Mucosa of descending colon (tissue), 3 donors: ENCODE measurements at regions not wholly inside any gene's neighbourhood (a gene's known extent, or its start where the extent isn't known, plus 50 kb on each side); places are given as distances from the start of the nearest gene placed in this dataset.
A peak's percentile ranks its signal among the peaks of the same experiment; 100 is the strongest.

Source experiments
- ATAC-seq: fragments of 200-7000 bp; cut with Tn5 transposase; one replicate; pipeline ENCODE4 v1.9.1; 2020; ENCODE audit warnings: mild to moderate bottlenecking, moderate library complexity
- DNase-seq, 3 donors: peaks; one replicate each; pipeline ENCODE4 v3.0.0-alpha.2; 2020
- H3K36me3 ChIP-seq: fragments of 200-600 bp; one replicate; pipeline ENCODE4 v1.8.0; 2021; ENCODE audit warnings: low read depth, mild to moderate bottlenecking
- H3K4me1 ChIP-seq: fragments of 200-600 bp; one replicate; pipeline ENCODE4 v1.8.0; 2021; ENCODE audit warnings: low read depth, mild to moderate bottlenecking
- H3K4me3 ChIP-seq: fragments of 200-600 bp; one replicate; pipeline ENCODE4 v1.8.0; 2021; ENCODE audit warnings: mild to moderate bottlenecking
- H3K9me3 ChIP-seq: fragments of 200-600 bp; one replicate; pipeline ENCODE4 v1.8.0; 2021; ENCODE audit warnings: mild to moderate bottlenecking
- intact Hi-C, 2 donors: fragments of 100-400 bp; cut with DNase I in 1 of 2; cut with micrococcal nuclease in 1 of 2; formaldehyde crosslinking; loops; one replicate each; pipeline versions ENCODE4 v1.11.0 to v1.11.1; 2022; cut with DNase I, micrococcal nuclease
- TF ChIP-seq, protein P1 (sequence below): fragments of 200-600 bp; IDR thresholded peaks from one replicate; pipeline ENCODE4 v1.8.0; 2022; ENCODE audit warnings: antibody characterized with exemption, mild to moderate bottlenecking
- donor health status: DM: no; HTN: no; CAD: no; lungs with moderate emphysema.
- donor health status: DM: no; HTN: no; CAD: no.
- donor health status: DM: no; HTN: yes; CAD: no.

DNA sequence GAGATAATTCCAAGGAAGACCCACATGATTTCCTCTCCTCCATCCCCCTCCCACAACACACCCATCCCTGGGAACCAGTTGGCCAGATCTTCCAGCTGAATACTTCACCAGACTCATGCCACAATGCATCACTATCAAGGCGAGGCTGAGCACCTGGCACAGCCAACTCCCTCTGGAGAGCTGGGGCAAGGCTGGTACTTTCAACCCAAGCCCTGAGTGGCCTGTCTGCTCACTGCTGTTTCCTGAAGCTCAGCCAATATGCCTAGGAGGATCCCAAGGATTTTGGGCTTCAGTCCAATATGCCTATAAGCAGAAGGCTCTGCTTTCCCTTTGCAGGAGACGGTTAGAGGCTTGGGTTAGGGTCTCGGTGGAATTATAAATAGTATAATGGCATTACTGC lies 90.9 kb upstream of the NEO1 start:
- H3K36me3 ChIP-seq, result no peaks in the 10 kb centered on the region
- ATAC-seq (peak; percentile 82), DNase-seq (peak; percentile 61 to 75 (median 69))
- TF ChIP-seq, protein P1, sequence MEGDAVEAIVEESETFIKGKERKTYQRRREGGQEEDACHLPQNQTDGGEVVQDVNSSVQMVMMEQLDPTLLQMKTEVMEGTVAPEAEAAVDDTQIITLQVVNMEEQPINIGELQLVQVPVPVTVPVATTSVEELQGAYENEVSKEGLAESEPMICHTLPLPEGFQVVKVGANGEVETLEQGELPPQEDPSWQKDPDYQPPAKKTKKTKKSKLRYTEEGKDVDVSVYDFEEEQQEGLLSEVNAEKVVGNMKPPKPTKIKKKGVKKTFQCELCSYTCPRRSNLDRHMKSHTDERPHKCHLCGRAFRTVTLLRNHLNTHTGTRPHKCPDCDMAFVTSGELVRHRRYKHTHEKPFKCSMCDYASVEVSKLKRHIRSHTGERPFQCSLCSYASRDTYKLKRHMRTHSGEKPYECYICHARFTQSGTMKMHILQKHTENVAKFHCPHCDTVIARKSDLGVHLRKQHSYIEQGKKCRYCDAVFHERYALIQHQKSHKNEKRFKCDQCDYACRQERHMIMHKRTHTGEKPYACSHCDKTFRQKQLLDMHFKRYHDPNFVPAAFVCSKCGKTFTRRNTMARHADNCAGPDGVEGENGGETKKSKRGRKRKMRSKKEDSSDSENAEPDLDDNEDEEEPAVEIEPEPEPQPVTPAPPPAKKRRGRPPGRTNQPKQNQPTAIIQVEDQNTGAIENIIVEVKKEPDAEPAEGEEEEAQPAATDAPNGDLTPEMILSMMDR, result no peak
- no peak overlapping the region for H3K4me3 ChIP-seq
- intact Hi-C loops, result no loop called here
- no peaks in the 10 kb centered on the region for H3K9me3 ChIP-seq
- peaks cover 9% of the 10 kb centered on the region for H3K4me1 ChIP-seq

DNA sequence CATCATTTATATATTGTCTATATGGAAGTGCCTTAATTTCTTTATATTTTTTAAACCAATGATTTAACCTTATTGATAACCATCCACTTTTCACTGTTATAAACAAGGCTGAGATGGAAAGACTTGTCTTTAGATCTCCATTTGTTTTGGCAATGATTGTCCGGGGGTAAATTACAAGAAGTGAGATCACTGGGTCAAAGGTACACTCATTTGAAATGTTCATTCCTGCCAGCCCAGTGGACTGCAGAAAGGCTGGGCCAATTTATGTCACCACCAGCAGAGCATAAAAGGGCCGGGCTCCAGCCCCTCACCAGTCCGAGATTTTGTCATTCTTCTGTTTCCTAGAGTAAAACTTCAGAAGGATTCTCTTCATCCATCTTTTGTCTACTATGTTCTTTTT lies 93.6 kb upstream of the NEO1 start:
- intact Hi-C loops, result no loop called here
- no peak overlapping the region for H3K4me3 ChIP-seq
- no peaks in the 10 kb centered on the region for H3K9me3 ChIP-seq
- H3K4me1 ChIP-seq, result peaks cover 9% of the 10 kb centered on the region
- DNase-seq (peak in 1 of 3 donors; percentile 27), ATAC-seq (peak; percentile 44)
- TF ChIP-seq, protein P1, result no peak
- H3K36me3 ChIP-seq, result no peaks in the 10 kb centered on the region

DNA sequence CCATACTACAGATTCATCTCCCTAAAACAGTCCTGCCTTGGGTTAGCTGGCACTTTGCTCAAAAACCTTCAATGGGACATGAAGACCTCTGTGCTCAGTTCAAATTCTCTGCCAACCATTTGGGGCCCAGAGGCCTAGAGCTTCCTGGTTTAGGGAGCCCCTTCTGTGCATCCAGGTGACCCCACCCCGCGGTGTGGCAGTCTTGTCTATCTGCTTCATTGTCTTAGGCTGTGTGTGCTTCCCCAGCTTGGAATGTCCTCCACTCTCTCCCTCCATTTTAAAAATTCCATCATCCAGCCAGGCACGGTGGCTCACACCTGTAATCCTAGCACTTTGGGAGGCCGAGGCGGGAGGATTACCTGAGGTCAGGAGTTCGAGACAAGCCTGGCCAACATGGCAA lies 99.0 kb upstream of the NEO1 start:
- intact Hi-C loops, result no loop called here

DNA sequence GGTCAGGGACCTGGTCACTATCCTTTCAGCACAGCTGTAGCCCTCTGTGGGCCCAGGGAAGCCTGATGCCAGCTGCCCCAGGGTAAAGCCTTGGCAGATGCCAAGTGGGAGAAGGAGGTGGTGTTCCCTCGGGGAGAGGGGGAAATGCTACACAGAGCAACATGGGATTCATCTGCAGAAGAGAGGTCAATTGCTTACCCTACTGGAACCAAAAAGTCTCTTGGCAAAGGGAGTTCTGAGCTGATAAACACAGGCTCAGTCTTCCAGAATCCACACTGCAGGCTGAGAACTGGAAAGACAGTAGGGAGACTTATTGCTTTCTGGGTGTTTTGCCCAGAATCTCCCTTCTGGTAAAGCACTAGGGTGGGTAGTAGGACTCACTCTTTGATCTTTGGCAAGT lies 100.1 kb upstream of the NEO1 start:
- no peak for ATAC-seq
- TF ChIP-seq, protein P1, result no peak
- intact Hi-C loops, result no loop called here
- Histone ChIP-seq H3K36me3 (no peaks in the 10 kb centered on the region), H3K4me1 (no peaks in the 10 kb centered on the region), H3K9me3 (peaks cover 2% of the 10 kb centered on the region), H3K4me3 (no peak overlapping the region)
- no peak for DNase-seq

More for the DNA sequence above, 99.0 kb upstream of the NEO1 start:
- DNase-seq, result no peak
- H3K4me3 ChIP-seq, result no peak overlapping the region
- H3K4me1 ChIP-seq, result no peaks in the 10 kb centered on the region
- ATAC-seq, result no peak
- TF ChIP-seq, protein P1, result no peak
- no peaks in the 10 kb centered on the region for H3K36me3 ChIP-seq
- H3K9me3 ChIP-seq, result peaks cover 2% of the 10 kb centered on the region

DNA sequence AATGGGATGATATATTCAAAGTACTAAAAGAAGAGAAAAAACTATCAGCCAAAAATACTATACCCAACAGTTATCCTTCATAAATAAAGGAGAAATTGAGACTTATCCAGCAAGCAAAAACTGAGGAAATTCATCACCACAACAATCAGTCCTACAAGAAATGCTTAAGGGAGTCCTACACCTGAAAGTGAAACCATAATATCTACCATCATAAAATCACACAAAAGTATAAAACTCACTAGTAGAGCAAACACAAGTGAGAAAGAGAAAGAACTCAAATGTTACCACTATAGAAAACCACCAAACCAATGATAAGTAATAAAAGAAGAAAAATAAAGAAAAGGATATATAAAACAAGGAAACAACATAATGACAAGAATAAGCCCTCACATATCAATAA lies 103.6 kb upstream of the NEO1 start:
- ATAC-seq (peak; percentile 68), DNase-seq (no peak)
- H3K4me3 ChIP-seq, result no peak overlapping the region
- no peaks in the 10 kb centered on the region for H3K36me3 ChIP-seq
- TF ChIP-seq, protein P1, result no peak
- intact Hi-C loops, result no loop called here
- H3K4me1 ChIP-seq, result no peaks in the 10 kb centered on the region
- peaks cover 2% of the 10 kb centered on the region for H3K9me3 ChIP-seq

DNA sequence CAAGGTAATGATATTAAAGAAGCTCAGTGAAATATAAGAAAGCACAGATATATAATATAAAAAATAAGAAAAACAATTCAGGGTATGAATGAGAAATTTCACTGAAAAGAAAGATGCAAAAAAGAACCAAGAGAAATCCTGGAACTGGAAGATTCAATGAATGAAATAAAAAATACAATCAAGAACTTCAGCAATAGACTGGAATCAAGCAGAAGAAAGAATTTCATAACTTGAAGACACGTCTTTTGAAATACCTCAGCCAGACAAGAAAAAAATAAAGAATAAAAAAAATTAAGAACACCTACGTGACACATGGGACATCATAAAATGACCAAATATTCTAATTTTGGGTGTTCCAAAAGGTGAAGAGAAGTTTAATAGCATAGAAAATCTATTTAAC lies 104.6 kb upstream of the NEO1 start:
- ATAC-seq (no peak), DNase-seq (no peak)
- intact Hi-C loops, result no loop called here
- Histone ChIP-seq H3K36me3 (no peaks in the 10 kb centered on the region), H3K9me3 (peaks cover 2% of the 10 kb centered on the region), H3K4me3 (no peak overlapping the region), H3K4me1 (no peaks in the 10 kb centered on the region)
- TF ChIP-seq, protein P1, result no peak
